A204.1 (cell line): ENCODE measurements at regions not wholly inside any gene's neighbourhood (a gene's known extent, or its start where the extent isn't known, plus 50 kb on each side); places are given as distances from the start of the nearest gene placed in this dataset.
A peak's percentile ranks its signal among the peaks of the same experiment; 100 is the strongest.

ENCODE experiments used
- FAIRE-seq: peaks from 2 replicates; lab custom pipeline; 2012; peaks lifted over from hg19 to GRCh38; lab: Jason Lieb, UNC

GRCh38 chr9:4384750-4385149 is 84.9 kb upstream of the GLIS3 start:
- no peak for FAIRE-seq

- FAIRE-seq, result peak; percentile 75
Observed at GRCh38 chr9:4382722-4383317, 83.0 kb upstream of the GLIS3 start.

- no peak for FAIRE-seq
Observed at GRCh38 chr9:4381744-4382143, 81.9 kb upstream of the GLIS3 start.

- FAIRE-seq, result no peak
Observed at GRCh38 chr9:4380406-4380805, 80.5 kb upstream of the GLIS3 start.

- peak; percentile 96 for FAIRE-seq
Observed at GRCh38 chr9:4375424-4376200, 75.7 kb upstream of the GLIS3 start.

GRCh38 chr9:4371108-4371507 is 71.2 kb upstream of the GLIS3 start:
- FAIRE-seq, result no peak

- peak; percentile 89 for FAIRE-seq
Observed at GRCh38 chr9:4370501-4370900, 70.6 kb upstream of the GLIS3 start.

- peak; percentile 91 for FAIRE-seq
Observed at GRCh38 chr9:4366591-4367330, 66.9 kb upstream of the GLIS3 start.

- no peak for FAIRE-seq
Observed at GRCh38 chr9:4365055-4365454, 65.2 kb upstream of the GLIS3 start.

- FAIRE-seq, result no peak
Observed at GRCh38 chr9:4362281-4362680, 62.4 kb upstream of the GLIS3 start.

- FAIRE-seq, result no peak
Observed at GRCh38 chr9:4359016-4359415, 59.1 kb upstream of the GLIS3 start.

- no peak for FAIRE-seq
Observed at GRCh38 chr9:4357929-4358328, 58.1 kb upstream of the GLIS3 start.

GRCh38 chr9:4356306-4356705 is 56.4 kb upstream of the GLIS3 start:
- no peak for FAIRE-seq

- FAIRE-seq, result no peak
Observed at GRCh38 chr9:4353236-4353635, 53.4 kb upstream of the GLIS3 start.

GRCh38 chr9:4349816-4350418 is 50.0 kb upstream of the GLIS3 start:
- FAIRE-seq, result no peak
